B cell (primary cell): ENCODE measurements at regions not wholly inside any gene's neighbourhood (a gene's known extent, or its start where the extent isn't known, plus 50 kb on each side); places are given as distances from the start of the nearest gene placed in this dataset.

ENCODE experiments used
- ATAC-seq: fragments of 200-7000 bp; cut with Tn5 transposase; one replicate; pipeline ENCODE4 v1.10.0; 2021; ENCODE audit warnings: low read depth, mild to moderate bottlenecking, moderate number of reproducible peaks, moderate library complexity
- CTCF ChIA-PET: fragments of 350-600 bp; sonication (Branson Sonifier 250); formaldehyde crosslinking; loops from one replicate; lab custom pipeline; 2021; ENCODE audit warnings: antibody characterized with exemption, inconsistent platforms; lab: Charles Lee
- POLR2A ChIA-PET: fragments of 350-600 bp; sonication (Branson Sonifier 250); formaldehyde crosslinking; loops from one replicate; lab custom pipeline; 2021; ENCODE audit warnings: antibody characterized with exemption; lab: Charles Lee
- DNase-seq: peaks from one replicate; pipeline ENCODE4 v3.0.0; 2013
- H2AFZ ChIP-seq: 2 replicates; pipeline ENCODE4 v1.6.1; 2012; ENCODE audit warnings: mild to moderate bottlenecking, low read depth, low read length; ENCODE audit not compliant: insufficient read depth, poor library complexity, severe bottlenecking
- H3K27ac ChIP-seq, 2 donors: 1 replicate in 1 of 2; 2 replicates in 1 of 2; pipeline ENCODE4 v1.5.1; 2012 to 2013; ENCODE audit warnings: low read length in 2 of 2, mild to moderate bottlenecking in 2 of 2, moderate library complexity in 1 of 2
- H3K27me3 ChIP-seq, 4 experiments: fragments of 200-600 bp in 1 of 4; sonication (generic) in 1 of 4; replicated peaks in 1 of 4; 1 replicate in 2 of 4; 2 replicates in 2 of 4; pipeline versions ENCODE4 v1.6.1 to v1.7.0; 2013 to 2016; ENCODE audit warnings: low read length in 3 of 4, mild to moderate bottlenecking in 2 of 4, mixed read lengths in 1 of 4, moderate library complexity in 1 of 4; ENCODE audit not compliant: insufficient read depth in 4 of 4, control insufficient read depth in 3 of 4; ENCODE audit errors: control extremely low read depth in 1 of 4
- H3K36me3 ChIP-seq, 2 experiments: replicated peaks in 1 of 2; 1 replicate in 1 of 2; 2 replicates in 1 of 2; pipeline versions ENCODE4 v1.6.1 to v1.7.1; 2013; ENCODE audit warnings: low read length in 1 of 2; ENCODE audit not compliant: insufficient read depth in 2 of 2, control insufficient read depth in 1 of 2; ENCODE audit errors: control extremely low read depth in 1 of 2, extremely low read depth in 1 of 2
- H3K4me1 ChIP-seq, 2 donors: fragments of 200-600 bp in 1 of 2; sonication (generic) in 1 of 2; 1 replicate in 1 of 2; 2 replicates in 1 of 2; pipeline versions ENCODE4 v1.5.1 to v1.6.1; 2013 to 2017; ENCODE audit warnings: low read length in 2 of 2; ENCODE audit not compliant: control insufficient read depth in 2 of 2, insufficient read depth in 2 of 2
- H3K4me2 ChIP-seq: replicated peaks from 2 replicates; pipeline ENCODE3; 2012; ENCODE audit warnings: mild to moderate bottlenecking, low read depth, low read length; ENCODE audit not compliant: poor library complexity, severe bottlenecking
- H3K4me3 ChIP-seq, 5 experiments: fragments of 200-600 bp in 1 of 5; sonication (generic) in 1 of 5; 1 replicate in 3 of 5; 2 replicates in 2 of 5; pipeline versions ENCODE4 v1.5.1 to v1.7.0; 2011 to 2016; ENCODE audit warnings: low read length in 4 of 5, mild to moderate bottlenecking in 4 of 5, low read depth in 2 of 5, control low read depth in 1 of 5, moderate library complexity in 1 of 5; ENCODE audit not compliant: insufficient read depth in 1 of 5; ENCODE audit errors: control extremely low read depth in 1 of 5, extremely low read depth in 1 of 5
- H3K79me2 ChIP-seq: fragments of 200-600 bp; sonication (generic); one replicate; pipeline ENCODE4 v1.6.0; 2016; ENCODE audit warnings: low read length; ENCODE audit not compliant: control insufficient read depth, insufficient read depth
- H3K9ac ChIP-seq: fragments of 200-600 bp; sonication (generic); 2 replicates; pipeline ENCODE4 v1.6.1; 2017; ENCODE audit warnings: mild to moderate bottlenecking, low read length, moderate library complexity
- H3K9me3 ChIP-seq, 3 donors: one replicate each; pipeline versions ENCODE4 v1.6.1 to v1.7.1; 2013; ENCODE audit warnings: low read length in 2 of 3; ENCODE audit not compliant: control insufficient read depth in 2 of 3, insufficient read depth in 1 of 3; ENCODE audit errors: control extremely low read depth in 1 of 3
- H4K20me1 ChIP-seq: 2 replicates; pipeline ENCODE4 v1.6.0; 2012; ENCODE audit warnings: mild to moderate bottlenecking, low read length; ENCODE audit not compliant: insufficient read depth, control insufficient read depth, poor library complexity, severe bottlenecking
- H3K27ac Mint-ChIP-seq: one replicate; pipeline ENCODE4 v1.8.0; 2021; ENCODE audit warnings: mixed read lengths
- H3K27me3 Mint-ChIP-seq: one replicate; pipeline ENCODE4 v1.8.0; 2021; ENCODE audit warnings: mixed read lengths
- H3K4me1 Mint-ChIP-seq: one replicate; pipeline ENCODE4 v1.8.0; 2021; ENCODE audit warnings: mixed read lengths
- H3K4me3 Mint-ChIP-seq: one replicate; pipeline ENCODE4 v1.8.0; 2021; ENCODE audit warnings: mixed read lengths
- H3K9me3 Mint-ChIP-seq: one replicate; pipeline ENCODE4 v1.8.0; 2022; ENCODE audit warnings: mixed read lengths; ENCODE audit not compliant: insufficient read depth
- EZH2 ChIP-seq: IDR thresholded peaks from 2 replicates; pipeline ENCODE4 v1.6.1; 2012; ENCODE audit warnings: borderline replicate concordance, low read depth, mild to moderate bottlenecking, moderate library complexity, low read length; ENCODE audit not compliant: insufficient read depth, poor library complexity, severe bottlenecking
- WGBS: methylation state at CpG from one replicate; pipeline ENCODE4 v1.1.5; 2013; ENCODE audit warnings: missing lambda C conversion rate; ENCODE audit not compliant: insufficient coverage; 5-methylcytosine and 5-hydroxymethylcytosine counted together
- intact Hi-C: fragments of 100-400 bp; cut with micrococcal nuclease; formaldehyde crosslinking; loops from one replicate; pipeline ENCODE4 v1.10.0; 2022
- TF ChIP-seq, protein P1 (sequence below): fragments of 200-600 bp; IDR thresholded peaks from one replicate; pipeline ENCODE4 v1.8.0; 2022; ENCODE audit warnings: antibody characterized with exemption, mild to moderate bottlenecking

DNA sequence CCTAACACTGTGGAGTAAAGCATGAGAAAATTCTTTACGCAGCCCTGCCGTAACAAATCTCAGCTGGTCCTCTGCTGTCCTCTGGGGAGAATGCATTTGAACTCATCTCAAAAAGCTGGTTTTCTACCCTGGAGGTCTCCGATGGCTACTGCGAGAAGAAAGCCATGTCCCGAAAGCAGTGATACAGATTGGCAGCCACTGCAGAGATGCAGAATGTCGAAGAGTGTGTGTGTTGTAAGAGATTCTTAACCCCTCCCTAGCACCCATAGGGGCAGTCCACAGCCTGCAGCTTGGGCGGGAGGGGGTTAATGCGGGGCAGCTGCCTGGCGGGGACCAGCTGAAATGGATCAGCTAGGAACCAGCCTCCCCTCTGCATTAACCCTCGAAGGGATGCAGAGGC, 235.9 kb downstream of the ZNF516 start:
- TF ChIP-seq, protein P1, sequence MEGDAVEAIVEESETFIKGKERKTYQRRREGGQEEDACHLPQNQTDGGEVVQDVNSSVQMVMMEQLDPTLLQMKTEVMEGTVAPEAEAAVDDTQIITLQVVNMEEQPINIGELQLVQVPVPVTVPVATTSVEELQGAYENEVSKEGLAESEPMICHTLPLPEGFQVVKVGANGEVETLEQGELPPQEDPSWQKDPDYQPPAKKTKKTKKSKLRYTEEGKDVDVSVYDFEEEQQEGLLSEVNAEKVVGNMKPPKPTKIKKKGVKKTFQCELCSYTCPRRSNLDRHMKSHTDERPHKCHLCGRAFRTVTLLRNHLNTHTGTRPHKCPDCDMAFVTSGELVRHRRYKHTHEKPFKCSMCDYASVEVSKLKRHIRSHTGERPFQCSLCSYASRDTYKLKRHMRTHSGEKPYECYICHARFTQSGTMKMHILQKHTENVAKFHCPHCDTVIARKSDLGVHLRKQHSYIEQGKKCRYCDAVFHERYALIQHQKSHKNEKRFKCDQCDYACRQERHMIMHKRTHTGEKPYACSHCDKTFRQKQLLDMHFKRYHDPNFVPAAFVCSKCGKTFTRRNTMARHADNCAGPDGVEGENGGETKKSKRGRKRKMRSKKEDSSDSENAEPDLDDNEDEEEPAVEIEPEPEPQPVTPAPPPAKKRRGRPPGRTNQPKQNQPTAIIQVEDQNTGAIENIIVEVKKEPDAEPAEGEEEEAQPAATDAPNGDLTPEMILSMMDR = no peak
- TF ChIP-seq EZH2 = no peak
- DNase-seq (no peak), ATAC-seq (no peak)
- Mint-ChIP-seq H3K27me3 (no peaks in the 10 kb centered on the region), H3K9me3 (no peaks in the 10 kb centered on the region), H3K27ac (no peak overlapping the region), H3K4me3 (no peak overlapping the region), H3K4me1 (no peaks in the 10 kb centered on the region)
- Histone ChIP-seq H3K79me2 (no peaks in the 10 kb centered on the region), H3K4me1 (no peaks in the 10 kb centered on the region), H3K9me3 (peaks cover 0 to 4% (median 0%) of the 10 kb centered on the region in 3 donors), H3K27me3 (no peaks in the 10 kb centered on the region), H3K36me3 (no peaks in the 10 kb centered on the region), H3K4me2 (no peak overlapping the region), H4K20me1 (no peaks in the 10 kb centered on the region), H3K4me3 (no peak overlapping the region), H2AFZ (no peak overlapping the region), H3K27ac (no peak overlapping the region), H3K9ac (no peak overlapping the region)
- WGBS = 84% methylated on average over 5 of the region's 10 CpGs
- intact Hi-C loops = no loop called here
- CTCF ChIA-PET = no interaction called here
- POLR2A ChIA-PET = no interaction called here

DNA sequence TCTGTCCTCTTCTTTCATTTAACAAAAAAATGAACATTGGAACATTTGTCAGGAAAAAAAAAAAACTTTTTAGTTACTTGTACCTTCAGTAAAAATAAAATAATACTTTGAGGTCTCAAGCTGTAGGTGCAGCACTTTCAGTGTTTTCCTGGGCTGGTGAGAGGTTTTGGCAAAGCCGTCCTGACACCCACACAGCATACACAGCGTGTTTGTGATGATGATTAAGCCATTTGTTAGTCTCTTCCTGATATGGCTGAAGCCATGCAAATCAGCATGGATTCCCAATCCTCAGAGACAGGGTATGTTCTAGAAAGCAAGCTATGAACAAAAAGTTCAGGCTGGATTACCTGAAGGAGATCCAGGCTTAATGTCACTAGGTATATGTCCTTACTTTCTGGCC, 236.8 kb downstream of the ZNF516 start:
- H3K4me3 ChIP-seq = no peak overlapping the region
- no peaks in the 10 kb centered on the region for H3K79me2 ChIP-seq
- no peaks in the 10 kb centered on the region for H3K4me1 ChIP-seq
- CTCF ChIA-PET = no interaction called here
- H3K36me3 ChIP-seq = no peaks in the 10 kb centered on the region
- Mint-ChIP-seq H3K4me1 (no peaks in the 10 kb centered on the region), H3K4me3 (no peak overlapping the region), H3K27me3 (no peaks in the 10 kb centered on the region), H3K27ac (no peak overlapping the region), H3K9me3 (no peaks in the 10 kb centered on the region)
- H4K20me1 ChIP-seq = no peaks in the 10 kb centered on the region
- POLR2A ChIA-PET = no interaction called here
- H3K27ac ChIP-seq = no peak overlapping the region
- DNase-seq (no peak), ATAC-seq (no peak)
- peaks cover 0 to 4% (median 0%) of the 10 kb centered on the region in 3 donors for H3K9me3 ChIP-seq
- no peaks in the 10 kb centered on the region for H3K27me3 ChIP-seq
- H3K9ac ChIP-seq = no peak overlapping the region
- no peak for TF ChIP-seq EZH2
- TF ChIP-seq, protein P1 = no peak
- no peak overlapping the region for H2AFZ ChIP-seq
- intact Hi-C loops = no loop called here
- no peak overlapping the region for H3K4me2 ChIP-seq
- no CpG with 5 or more reads among the region's 2 CpGs for WGBS
